ENCODE measurements at regions not wholly inside any gene's neighbourhood (a gene's known extent, or its start where the extent isn't known, plus 50 kb on each side); places are given as distances from the start of the nearest gene placed in this dataset.

DNA sequence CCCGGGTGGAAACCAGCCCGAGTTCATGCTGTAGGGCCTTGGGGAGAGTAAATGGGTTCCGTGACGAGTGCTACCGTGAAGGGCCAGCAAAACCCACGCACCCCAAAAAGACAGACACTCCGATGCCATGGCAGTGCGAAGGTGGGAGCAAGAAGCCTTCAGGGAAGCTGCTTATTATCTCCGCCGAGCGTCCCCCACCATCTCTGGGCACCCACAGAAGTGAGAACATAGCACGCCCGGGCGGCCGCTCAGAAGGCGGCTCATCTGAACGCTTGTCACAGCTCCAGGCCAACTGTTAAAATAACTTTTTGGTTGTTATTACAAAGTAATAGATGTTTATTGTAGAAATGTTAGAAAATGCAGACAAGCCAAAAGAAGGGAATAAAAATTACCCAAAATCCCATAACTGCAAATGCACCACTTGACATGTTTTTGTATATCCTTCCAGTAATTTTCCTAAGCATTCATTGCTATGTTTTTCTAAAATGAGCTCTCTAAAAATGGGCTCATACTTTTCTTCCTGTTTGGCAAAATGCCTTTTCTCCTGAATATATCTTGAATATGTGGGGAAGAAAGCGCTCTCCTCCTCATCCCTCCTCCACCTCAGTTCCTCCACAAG is 234.9 kb downstream of the NPHP4 start:
- no peak for TF ChIP-seq ELF4 (IDR thresholded peaks at IDR 0.05)
- TF ChIP-seq SP1 (IDR thresholded peaks at IDR 0.05) = no peak
- no peak for TF ChIP-seq FOXM1 (IDR thresholded peaks at IDR 0.05; ENCODE audit: borderline replicate concordance)
- TF ChIP-seq ARNT (IDR thresholded peaks at IDR 0.05) = no peak
- no peak for TF ChIP-seq LEF1 (IDR thresholded peaks at IDR 0.05; ENCODE audit: borderline replicate concordance)
- TF ChIP-seq BHLHE40 (IDR thresholded peaks at IDR 0.05; ENCODE audit: borderline replicate concordance) = no peak
- TF ChIP-seq FOXA1 (IDR thresholded peaks at IDR 0.05) = no peak
- TF ChIP-seq TARDBP (IDR thresholded peaks at IDR 0.05) = no peak
- TF ChIP-seq PKNOX1 (IDR thresholded peaks at IDR 0.05) = no peak

Data from HEK293T (cell line).